Hepatocyte (in vitro differentiated cells): ENCODE measurements at regions not wholly inside any gene's neighbourhood (a gene's known extent, or its start where the extent isn't known, plus 50 kb on each side); places are given as distances from the start of the nearest gene placed in this dataset.

ENCODE experiments used
- EZH2 ChIP-seq: fragments of 200-600 bp; sonication (generic); IDR thresholded peaks from 2 replicates; pipeline ENCODE4 v1.6.1; 2016; ENCODE audit warnings: antibody characterized with exemption, mild to moderate bottlenecking, borderline replicate concordance
- EZH2phosphoT487 ChIP-seq: fragments of 200-600 bp; sonication (generic); IDR thresholded peaks from one replicate; pipeline ENCODE4 v1.6.1; 2018; ENCODE audit warnings: antibody characterized with exemption, mild to moderate bottlenecking, low read depth, moderate library complexity; ENCODE audit not compliant: unreplicated experiment, severe bottlenecking
- TF ChIP-seq, protein P1 (sequence below): fragments of 200-600 bp; sonication (generic); IDR thresholded peaks from 2 replicates; pipeline ENCODE4 v1.5.1; 2016; ENCODE audit warnings: antibody characterized with exemption, mild to moderate bottlenecking; ENCODE audit not compliant: poor library complexity

GRCh38 chr9:100890321-100890720 lies 138.2 kb upstream of the PLPPR1 start:
- TF ChIP-seq, protein P1, sequence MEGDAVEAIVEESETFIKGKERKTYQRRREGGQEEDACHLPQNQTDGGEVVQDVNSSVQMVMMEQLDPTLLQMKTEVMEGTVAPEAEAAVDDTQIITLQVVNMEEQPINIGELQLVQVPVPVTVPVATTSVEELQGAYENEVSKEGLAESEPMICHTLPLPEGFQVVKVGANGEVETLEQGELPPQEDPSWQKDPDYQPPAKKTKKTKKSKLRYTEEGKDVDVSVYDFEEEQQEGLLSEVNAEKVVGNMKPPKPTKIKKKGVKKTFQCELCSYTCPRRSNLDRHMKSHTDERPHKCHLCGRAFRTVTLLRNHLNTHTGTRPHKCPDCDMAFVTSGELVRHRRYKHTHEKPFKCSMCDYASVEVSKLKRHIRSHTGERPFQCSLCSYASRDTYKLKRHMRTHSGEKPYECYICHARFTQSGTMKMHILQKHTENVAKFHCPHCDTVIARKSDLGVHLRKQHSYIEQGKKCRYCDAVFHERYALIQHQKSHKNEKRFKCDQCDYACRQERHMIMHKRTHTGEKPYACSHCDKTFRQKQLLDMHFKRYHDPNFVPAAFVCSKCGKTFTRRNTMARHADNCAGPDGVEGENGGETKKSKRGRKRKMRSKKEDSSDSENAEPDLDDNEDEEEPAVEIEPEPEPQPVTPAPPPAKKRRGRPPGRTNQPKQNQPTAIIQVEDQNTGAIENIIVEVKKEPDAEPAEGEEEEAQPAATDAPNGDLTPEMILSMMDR: no peak
- TF ChIP-seq EZH2: no peak
- TF ChIP-seq EZH2phosphoT487: no peak
